MG63 (cell line): ENCODE measurements at regions not wholly inside any gene's neighbourhood (a gene's known extent, or its start where the extent isn't known, plus 50 kb on each side); places are given as distances from the start of the nearest gene placed in this dataset.
A peak's percentile ranks its signal among the peaks of the same experiment; 100 is the strongest.

Source experiments
- DNase-seq: peaks from one replicate; pipeline ENCODE4 v3.0.0-alpha.2; 2020
- H3K27me3 ChIP-seq: fragments of 250-450 bp; sonication (Bioruptor Pico); 2 replicates; pipeline ENCODE4 v1.5.1; 2020; ENCODE audit warnings: mild to moderate bottlenecking, moderate library complexity
- H3K36me3 ChIP-seq: fragments of 250-450 bp; sonication (Bioruptor Pico); 2 replicates; pipeline ENCODE4 v1.5.1; 2020; ENCODE audit warnings: mild to moderate bottlenecking, moderate library complexity
- H3K4me3 ChIP-seq: fragments of 250-450 bp; sonication (Bioruptor Pico); 2 replicates; pipeline ENCODE4 v1.5.1; 2020; ENCODE audit warnings: mild to moderate bottlenecking, moderate library complexity
- H3K9me3 ChIP-seq: fragments of 250-450 bp; sonication (Bioruptor Pico); 2 replicates; pipeline ENCODE4 v1.5.1; 2020; ENCODE audit warnings: mild to moderate bottlenecking, moderate library complexity

- H3K4me3 ChIP-seq, result no peak overlapping the region
- no peak for DNase-seq
- H3K36me3 ChIP-seq, result no peaks in the 10 kb centered on the region
- no peaks in the 10 kb centered on the region for H3K9me3 ChIP-seq
- H3K27me3 ChIP-seq, result no peaks in the 10 kb centered on the region
Observed at GRCh38 chr2:147247749-147248148, 597.1 kb upstream of the ACVR2A start.

- H3K4me3 ChIP-seq, result no peak overlapping the region
- DNase-seq, result no peak
- no peaks in the 10 kb centered on the region for H3K36me3 ChIP-seq
- H3K27me3 ChIP-seq, result no peaks in the 10 kb centered on the region
- H3K9me3 ChIP-seq, result no peaks in the 10 kb centered on the region
Observed at GRCh38 chr2:147242445-147242844, 602.4 kb upstream of the ACVR2A start.

DNA sequence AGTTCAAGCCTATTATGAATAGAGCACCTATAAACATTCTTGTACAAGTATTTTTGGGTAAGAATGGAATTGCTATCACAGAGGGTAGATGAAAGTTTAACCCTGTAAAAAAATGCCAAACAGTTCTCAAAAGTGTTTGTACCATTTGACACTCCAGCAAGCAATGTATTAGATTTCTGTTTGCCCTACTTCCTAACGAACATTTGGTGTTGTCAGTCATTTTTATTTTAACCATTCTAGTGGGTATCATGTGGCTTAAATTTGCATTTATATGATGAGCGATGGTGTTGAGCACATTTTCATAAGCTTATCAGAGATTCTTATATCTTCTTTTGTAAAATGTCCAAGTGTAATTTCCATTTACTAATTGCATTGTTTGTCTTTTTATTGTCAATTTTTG, 608.2 kb upstream of the ACVR2A start:
- Histone ChIP-seq H3K4me3 (no peak overlapping the region), H3K9me3 (no peaks in the 10 kb centered on the region), H3K36me3 (no peaks in the 10 kb centered on the region), H3K27me3 (no peaks in the 10 kb centered on the region)
- DNase-seq, result no peak

- Histone ChIP-seq H3K4me3 (no peak overlapping the region), H3K9me3 (no peaks in the 10 kb centered on the region; the same call in 1 of the 2 replicates), H3K27me3 (no peaks in the 10 kb centered on the region), H3K36me3 (no peaks in the 10 kb centered on the region)
- DNase-seq, result no peak
Observed at GRCh38 chr2:147232225-147232669, 612.6 kb upstream of the ACVR2A start.

DNA sequence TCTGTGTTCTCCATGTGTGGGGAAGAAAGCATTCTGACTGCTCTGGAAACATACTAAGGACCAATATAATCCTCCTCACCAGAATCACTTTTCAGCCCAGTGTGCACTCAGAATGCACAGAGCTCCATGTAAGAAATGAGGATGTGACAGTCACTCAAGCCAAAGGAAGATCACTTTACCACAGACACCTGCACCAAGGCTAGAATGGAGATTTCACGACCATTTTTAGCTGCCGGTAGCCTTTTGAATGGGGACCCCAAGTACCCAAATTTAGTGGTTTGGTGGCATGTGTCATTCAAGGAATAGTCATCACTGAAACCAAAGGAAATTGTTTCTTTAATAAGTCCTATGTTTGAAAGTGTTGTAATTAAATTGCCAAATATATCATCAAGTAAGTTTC, 613.2 kb upstream of the ACVR2A start:
- Histone ChIP-seq H3K36me3 (no peaks in the 10 kb centered on the region), H3K9me3 (no peaks in the 10 kb centered on the region; the same call in 1 of the 2 replicates), H3K4me3 (no peak overlapping the region), H3K27me3 (no peaks in the 10 kb centered on the region)
- no peak for DNase-seq

DNA sequence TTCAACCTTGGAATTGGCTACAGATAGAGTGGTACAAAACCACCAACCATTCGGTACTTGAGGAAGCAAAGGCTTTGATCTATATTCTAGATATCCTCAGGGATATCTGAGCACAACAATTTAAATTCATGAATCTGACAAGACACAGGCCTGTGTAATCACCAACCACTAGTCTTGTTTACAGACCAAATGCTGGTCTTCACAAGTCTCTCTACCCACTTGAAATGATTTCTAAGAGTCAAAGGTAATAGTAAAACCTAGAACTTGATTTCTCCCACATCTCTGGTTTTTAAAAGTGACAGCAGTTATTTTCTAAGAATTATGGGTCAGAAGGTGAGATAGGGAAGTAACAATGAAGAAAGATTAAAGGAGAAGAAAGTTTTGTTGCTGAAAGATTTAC, 613.7 kb upstream of the ACVR2A start:
- no peaks in the 10 kb centered on the region for H3K36me3 ChIP-seq
- DNase-seq, result no peak

DNA sequence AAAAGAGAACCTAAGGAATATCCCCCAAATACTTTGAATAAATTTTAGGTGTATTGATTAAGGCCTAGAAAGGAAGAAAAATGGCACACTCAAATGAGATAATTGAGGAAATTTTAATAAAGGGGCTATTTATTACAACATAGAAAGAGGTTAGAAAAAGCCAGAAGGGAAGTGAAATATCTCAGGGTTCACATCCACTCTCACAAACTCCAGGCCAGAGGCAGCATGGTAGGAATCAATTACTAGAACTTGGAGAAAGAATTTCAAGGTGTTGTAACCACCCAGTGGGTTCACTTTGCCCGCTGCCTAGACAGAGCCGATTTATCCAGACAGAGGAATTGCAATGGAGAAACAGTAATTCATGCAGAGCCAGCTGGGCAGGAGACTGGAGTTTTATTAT, 617.5 kb upstream of the ACVR2A start:
- Histone ChIP-seq H3K4me3 (no peak overlapping the region), H3K36me3 (no peaks in the 10 kb centered on the region), H3K9me3 (no peaks in the 10 kb centered on the region; the same call in 1 of the 2 replicates), H3K27me3 (no peaks in the 10 kb centered on the region)
- DNase-seq, result no peak

More for the DNA sequence above, 613.7 kb upstream of the ACVR2A start:
- H3K4me3 ChIP-seq, result no peak overlapping the region
- H3K9me3 ChIP-seq, result no peaks in the 10 kb centered on the region; the same call in 1 of the 2 replicates
- no peaks in the 10 kb centered on the region for H3K27me3 ChIP-seq

- peak; percentile 13 for DNase-seq
- H3K27me3 ChIP-seq, result no peaks in the 10 kb centered on the region
Observed at GRCh38 chr2:147224070-147224469, 620.8 kb upstream of the ACVR2A start.

GRCh38 chr2:147223553-147224060, 621.2 kb upstream of the ACVR2A start:
- H3K4me3 ChIP-seq, result no peak overlapping the region
- no peaks in the 10 kb centered on the region for H3K27me3 ChIP-seq
- no peaks in the 10 kb centered on the region for H3K36me3 ChIP-seq
- DNase-seq, result peak; percentile 33
- no peaks in the 10 kb centered on the region for H3K9me3 ChIP-seq

More at GRCh38 chr2:147224070-147224469, 620.8 kb upstream of the ACVR2A start:
- H3K36me3 ChIP-seq, result no peaks in the 10 kb centered on the region
- no peaks in the 10 kb centered on the region for H3K9me3 ChIP-seq
- no peak overlapping the region for H3K4me3 ChIP-seq

- H3K9me3 ChIP-seq, result no peaks in the 10 kb centered on the region
- no peak overlapping the region for H3K4me3 ChIP-seq
- no peaks in the 10 kb centered on the region for H3K36me3 ChIP-seq
- DNase-seq, result no peak
- no peaks in the 10 kb centered on the region for H3K27me3 ChIP-seq
Observed at GRCh38 chr2:147223119-147223518, 621.7 kb upstream of the ACVR2A start.

GRCh38 chr2:147222506-147222905, 622.3 kb upstream of the ACVR2A start:
- Histone ChIP-seq H3K4me3 (no peak overlapping the region), H3K27me3 (no peaks in the 10 kb centered on the region), H3K9me3 (no peaks in the 10 kb centered on the region), H3K36me3 (no peaks in the 10 kb centered on the region)
- DNase-seq, result no peak

- Histone ChIP-seq H3K9me3 (no peaks in the 10 kb centered on the region), H3K4me3 (no peak overlapping the region), H3K27me3 (no peaks in the 10 kb centered on the region), H3K36me3 (no peaks in the 10 kb centered on the region)
- no peak for DNase-seq
Observed at GRCh38 chr2:147214914-147215313, 629.9 kb upstream of the ACVR2A start.

DNA sequence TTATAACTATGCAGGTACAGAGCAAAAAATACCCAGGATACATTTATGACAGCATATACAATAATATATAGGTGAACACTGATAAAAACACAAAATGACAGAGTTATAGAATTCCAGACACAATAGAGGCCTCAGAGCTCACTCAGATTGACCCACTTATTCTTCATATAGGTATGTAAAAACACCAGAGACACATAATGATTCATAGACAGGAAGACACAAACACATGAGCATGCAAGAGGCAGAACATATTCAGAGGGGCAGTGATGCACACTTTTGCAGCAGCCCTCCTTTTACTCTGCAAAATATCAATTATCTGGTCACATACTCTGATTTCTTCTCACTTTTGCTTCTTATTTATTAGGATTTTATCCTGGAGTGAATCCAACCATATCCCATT, 633.3 kb upstream of the ACVR2A start:
- no peaks in the 10 kb centered on the region for H3K27me3 ChIP-seq
- no peaks in the 10 kb centered on the region for H3K9me3 ChIP-seq
- no peaks in the 10 kb centered on the region for H3K36me3 ChIP-seq
- no peak for DNase-seq
- H3K4me3 ChIP-seq, result no peak overlapping the region

- Histone ChIP-seq H3K4me3 (no peak overlapping the region), H3K36me3 (no peaks in the 10 kb centered on the region), H3K27me3 (no peaks in the 10 kb centered on the region), H3K9me3 (peaks cover 5% of the 10 kb centered on the region; the same call in 1 of the 2 replicates)
- peak; percentile 36 for DNase-seq
Observed at GRCh38 chr2:147204102-147204501, 640.7 kb upstream of the ACVR2A start.

DNA sequence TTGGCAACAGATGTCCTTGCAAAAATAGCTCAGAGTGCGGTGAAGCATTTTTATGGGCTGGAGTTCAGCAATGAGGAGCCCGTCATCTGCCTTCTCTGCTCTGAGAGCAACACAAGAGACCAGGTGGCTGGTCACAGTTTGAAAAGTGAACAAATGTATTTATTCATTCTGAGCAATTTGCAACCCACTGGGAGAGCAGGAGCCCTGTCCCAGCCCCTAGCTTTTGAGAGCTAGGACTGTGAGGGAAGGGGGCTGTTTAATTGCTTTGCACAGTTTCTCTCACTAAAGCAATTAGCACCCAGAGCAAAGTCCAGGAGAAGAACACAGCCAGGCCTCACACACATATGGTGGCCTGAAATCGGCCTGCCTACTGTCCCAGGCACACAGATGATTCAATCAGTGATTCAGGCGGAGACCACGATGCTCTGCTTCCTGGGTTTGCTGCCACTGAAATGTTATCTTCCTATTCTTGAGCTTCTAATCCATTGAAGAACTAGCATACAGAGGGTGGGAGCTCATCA, 646.1 kb upstream of the ACVR2A start:
- H3K9me3 ChIP-seq, result no peaks in the 10 kb centered on the region
- H3K36me3 ChIP-seq, result no peaks in the 10 kb centered on the region
- H3K27me3 ChIP-seq, result no peaks in the 10 kb centered on the region
- H3K4me3 ChIP-seq, result no peak overlapping the region
- DNase-seq, result no peak

DNA sequence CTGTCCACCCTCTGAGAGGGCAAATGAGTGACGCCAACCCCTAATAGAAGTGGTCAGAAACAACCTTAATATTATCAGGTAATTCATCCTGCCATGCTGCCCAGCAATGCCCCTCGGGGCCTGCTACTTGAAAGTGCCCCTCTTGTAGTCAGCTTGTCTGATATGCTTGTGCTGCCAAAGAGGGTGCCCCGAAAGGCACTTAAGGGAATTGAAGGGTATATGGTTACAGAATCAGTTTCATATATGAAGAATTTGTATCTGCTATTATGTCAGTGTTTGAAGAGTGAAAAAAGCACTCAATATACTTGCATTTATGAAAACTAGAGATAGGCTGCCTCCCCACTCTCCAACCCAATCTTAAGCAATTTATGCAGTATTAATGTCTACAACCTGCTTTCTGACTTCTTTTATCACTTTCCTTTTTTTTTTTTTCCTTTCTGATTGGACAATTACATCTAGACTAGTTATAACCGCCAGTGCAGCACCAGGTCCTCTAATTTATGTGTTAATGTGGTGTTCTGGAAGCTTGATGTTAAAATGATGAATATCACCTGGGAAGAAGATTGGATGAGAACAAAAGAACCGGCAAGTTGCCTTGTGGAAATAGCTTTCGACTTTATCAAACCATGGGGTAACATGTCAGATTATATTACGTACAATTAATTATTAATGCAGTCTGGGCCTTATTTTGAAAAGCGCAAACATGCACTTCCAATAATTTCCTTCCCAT, 646.9 kb upstream of the ACVR2A start:
- no peaks in the 10 kb centered on the region for H3K36me3 ChIP-seq
- no peak overlapping the region for H3K4me3 ChIP-seq
- no peaks in the 10 kb centered on the region for H3K27me3 ChIP-seq
- H3K9me3 ChIP-seq, result no peaks in the 10 kb centered on the region
- DNase-seq, result no peak

GRCh38 chr2:147182260-147182659, 662.6 kb upstream of the ACVR2A start:
- no peak overlapping the region for H3K4me3 ChIP-seq
- peaks cover 9% of the 10 kb centered on the region; the same call in 1 of the 2 replicates for H3K9me3 ChIP-seq
- no peaks in the 10 kb centered on the region for H3K27me3 ChIP-seq
- no peaks in the 10 kb centered on the region for H3K36me3 ChIP-seq
- peak; percentile 43 for DNase-seq
